ENCODE measurements at regions not wholly inside any gene's neighbourhood (a gene's known extent, or its start where the extent isn't known, plus 50 kb on each side); places are given as distances from the start of the nearest gene placed in this dataset.

GRCh38 chr3:31196261-31196660, 301.8 kb upstream of the GADL1 start:
- H3K9me2 ChIP-seq (ENCODE audit: insufficient read depth) = peaks cover 11% of the 10 kb centered on the region
- H3K4me3 ChIP-seq = no peak overlapping the region
- H3K79me2 ChIP-seq (replicated peaks; ENCODE audit: insufficient read depth) = no peaks in the 10 kb centered on the region
- H3K27ac ChIP-seq (ENCODE audit: low read depth) = no peak overlapping the region
- Mint-ChIP-seq H3K4me3 (no peak overlapping the region), H3K27ac (no peak overlapping the region), H3K27me3 (ENCODE audit: insufficient read depth, low read depth, poor library complexity) (no peaks in the 10 kb centered on the region), H3K9me3 (no peaks in the 10 kb centered on the region), H3K4me1 (0 out of 3 replicates have a peak, but pooled peaks cover 3% of the 10 kb centered on the region), H3K36me3 (ENCODE audit: low read depth) (no peaks in the 10 kb centered on the region)
- TF ChIP-seq CTCF (conservative IDR thresholded peaks at IDR 0.05; ENCODE audit: low read depth in 2 of 2) (no peak), EZH2 (IDR thresholded peaks at IDR 0.05; ENCODE audit: low read depth, unreplicated experiment) (no peak), ETS1 (IDR thresholded peaks at IDR 0.05) (no peak), EZH2phosphoT487 (IDR thresholded peaks at IDR 0.05; ENCODE audit: unreplicated experiment) (no peak), POLR2AphosphoS5 (IDR thresholded peaks at IDR 0.05; ENCODE audit: low read depth) (no peak), NANOG (IDR thresholded peaks at IDR 0.05; ENCODE audit: borderline replicate concordance) (no peak), ZNF331 (CRISPR knock-in tag; IDR thresholded peaks at IDR 0.05; ENCODE audit: low read depth) (no peak)
- H3K27me3 ChIP-seq (ENCODE audit: insufficient read depth) = no peaks in the 10 kb centered on the region
- DNase-seq (ENCODE audit: low spot score) (no peak), ATAC-seq (no peak)
- no peaks in the 10 kb centered on the region for H4K20me1 ChIP-seq (replicated peaks; ENCODE audit: insufficient read depth)
- H3K4me1 ChIP-seq (ENCODE audit: insufficient read depth) = peaks cover 8% of the 10 kb centered on the region; the same call in 1 of the 2 replicates
- H3K36me3 ChIP-seq (ENCODE audit: insufficient read depth) = no peaks in the 10 kb centered on the region
- H2AFZ ChIP-seq = no peak overlapping the region
- no peak overlapping the region for H3K4me2 ChIP-seq
- H3F3A ChIP-seq (replicated peaks; ENCODE audit: low read depth) = no peaks in the 10 kb centered on the region

GRCh38 chr3:31196881-31197364, 302.5 kb upstream of the GADL1 start:
- Mint-ChIP-seq H3K4me3 (no peak overlapping the region), H3K36me3 (ENCODE audit: low read depth) (no peaks in the 10 kb centered on the region), H3K4me1 (0 out of 3 replicates have a peak, but pooled peaks cover 3% of the 10 kb centered on the region), H3K27ac (no peak overlapping the region), H3K27me3 (ENCODE audit: insufficient read depth, low read depth, poor library complexity) (no peaks in the 10 kb centered on the region), H3K9me3 (no peaks in the 10 kb centered on the region)
- Histone ChIP-seq H3K4me3 (no peak overlapping the region), H2AFZ (no peak overlapping the region), H3K36me3 (ENCODE audit: insufficient read depth) (no peaks in the 10 kb centered on the region), H4K20me1 (replicated peaks; ENCODE audit: insufficient read depth) (no peaks in the 10 kb centered on the region), H3K79me2 (replicated peaks; ENCODE audit: insufficient read depth) (no peaks in the 10 kb centered on the region), H3K4me1 (ENCODE audit: insufficient read depth) (peaks cover 8% of the 10 kb centered on the region; the same call in 1 of the 2 replicates), H3K4me2 (no peak overlapping the region), H3K27ac (ENCODE audit: low read depth) (peak overlapping the region; percentile 29; the same call in 1 of the 2 replicates), H3K9me2 (ENCODE audit: insufficient read depth) (peaks cover 11% of the 10 kb centered on the region), H3F3A (replicated peaks; ENCODE audit: low read depth) (no peaks in the 10 kb centered on the region), H3K27me3 (ENCODE audit: insufficient read depth) (no peaks in the 10 kb centered on the region)
- peak; percentile 27; the same call in 1 of the 2 replicates for TF ChIP-seq ZNF462 (CRISPR knock-in tag; IDR thresholded peaks at IDR 0.05)
- TF ChIP-seq STAT1 (IDR thresholded peaks at IDR 0.05; ENCODE audit: unreplicated experiment) = no peak
- DNase-seq (ENCODE audit: low spot score) (peak; percentile 25), ATAC-seq (peak; percentile 86)
